ENCODE measurements at regions not wholly inside any gene's neighbourhood (a gene's known extent, or its start where the extent isn't known, plus 50 kb on each side); places are given as distances from the start of the nearest gene placed in this dataset.
"Not testable (repeated sequence)": the region's sequence is repeated elsewhere in the genome, so short reads cannot be mapped to it uniquely, and the experiment has no call there.

DNA sequence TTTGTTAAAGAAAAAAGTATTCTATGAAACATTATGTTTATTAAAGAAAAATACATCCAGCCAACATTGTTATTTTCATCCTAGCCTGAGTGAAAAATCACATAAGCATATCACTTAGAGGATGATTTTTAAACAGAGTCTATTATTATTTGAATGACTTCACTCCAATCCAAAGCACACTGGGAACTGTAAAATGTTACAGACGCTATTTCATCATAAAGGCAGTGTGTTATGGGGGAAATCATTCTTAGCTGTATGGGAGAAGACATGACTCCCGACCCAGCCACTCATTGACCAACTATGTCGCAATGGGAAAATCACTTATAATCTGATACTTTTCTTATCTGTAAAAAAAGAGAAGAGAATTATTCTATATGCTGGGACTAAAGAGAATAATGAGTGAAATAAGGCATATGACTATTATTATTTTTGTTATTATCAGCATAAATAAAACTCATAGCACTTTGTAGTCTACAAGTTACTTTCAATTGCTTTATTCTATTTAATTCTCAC lies 180.6 kb upstream of the POMZP3 start:
- TF ChIP-seq, protein P1, sequence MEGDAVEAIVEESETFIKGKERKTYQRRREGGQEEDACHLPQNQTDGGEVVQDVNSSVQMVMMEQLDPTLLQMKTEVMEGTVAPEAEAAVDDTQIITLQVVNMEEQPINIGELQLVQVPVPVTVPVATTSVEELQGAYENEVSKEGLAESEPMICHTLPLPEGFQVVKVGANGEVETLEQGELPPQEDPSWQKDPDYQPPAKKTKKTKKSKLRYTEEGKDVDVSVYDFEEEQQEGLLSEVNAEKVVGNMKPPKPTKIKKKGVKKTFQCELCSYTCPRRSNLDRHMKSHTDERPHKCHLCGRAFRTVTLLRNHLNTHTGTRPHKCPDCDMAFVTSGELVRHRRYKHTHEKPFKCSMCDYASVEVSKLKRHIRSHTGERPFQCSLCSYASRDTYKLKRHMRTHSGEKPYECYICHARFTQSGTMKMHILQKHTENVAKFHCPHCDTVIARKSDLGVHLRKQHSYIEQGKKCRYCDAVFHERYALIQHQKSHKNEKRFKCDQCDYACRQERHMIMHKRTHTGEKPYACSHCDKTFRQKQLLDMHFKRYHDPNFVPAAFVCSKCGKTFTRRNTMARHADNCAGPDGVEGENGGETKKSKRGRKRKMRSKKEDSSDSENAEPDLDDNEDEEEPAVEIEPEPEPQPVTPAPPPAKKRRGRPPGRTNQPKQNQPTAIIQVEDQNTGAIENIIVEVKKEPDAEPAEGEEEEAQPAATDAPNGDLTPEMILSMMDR (IDR thresholded peaks at IDR 0.05): not testable (repeated sequence)
- not testable (repeated sequence) for TF ChIP-seq POLR2A (IDR thresholded peaks at IDR 0.05)

All from lower leg skin (tissue), 3 donors.